A549 (cell line): ENCODE measurements at regions not wholly inside any gene's neighbourhood (a gene's known extent, or its start where the extent isn't known, plus 50 kb on each side); places are given as distances from the start of the nearest gene placed in this dataset.

Source experiments
- ATAC-seq, 2 experiments: fragments of 200-7000 bp in 1 of 2; fragments of >200 bp in 1 of 2; cut with Nextera tagmentation in 1 of 2; cut with Tn5 transposase in 1 of 2; 3 replicates each; pipeline versions ENCODE4 v1.8.0 to v1.9.1; 2018 to 2020; ENCODE audit warnings: mild to moderate bottlenecking in 1 of 2, moderate library complexity in 1 of 2
- CTCF ChIA-PET: fragments of 300-600 bp; sonication (Branson Sonifier 250); formaldehyde crosslinking; extraction: SDS; loops from one replicate; lab custom pipeline; 2021; ENCODE audit warnings: antibody characterized with exemption, inconsistent platforms; lab: Yijun Ruan, JAX
- POLR2A ChIA-PET: fragments of 350-600 bp; formaldehyde crosslinking; extraction: SDS; loops from one replicate; lab custom pipeline; 2021; ENCODE audit warnings: antibody characterized with exemption, inconsistent platforms; lab: Yijun Ruan, JAX
- DNase-seq, 2 experiments: peaks; one replicate each; pipeline versions ENCODE4 v3.0.0 to v3.0.0-alpha.2; 2011 to 2016; ENCODE audit warnings: low read depth in 1 of 2, low spot score in 1 of 2
- FAIRE-seq: peaks from 2 replicates; lab custom pipeline; 2011; peaks lifted over from hg19 to GRCh38; lab: Jason Lieb, UNC
- H3K27ac ChIP-seq, 2 experiments: fragments of >200 bp; sonication (Bioruptor Twin); formaldehyde crosslinking; 3 replicates each; pipeline ENCODE4 v1.5.1; 2016 to 2017
- H3K4me1 ChIP-seq: fragments of >200 bp; sonication (Bioruptor Twin); formaldehyde crosslinking; 3 replicates; pipeline ENCODE4 v1.6.1; 2016
- H3K4me2 ChIP-seq: fragments of >200 bp; sonication (Bioruptor Twin); formaldehyde crosslinking; 3 replicates; pipeline ENCODE4 v1.6.1; 2016
- H3K4me3 ChIP-seq: fragments of >200 bp; sonication (Bioruptor Twin); formaldehyde crosslinking; 3 replicates; pipeline ENCODE4 v1.5.1; 2016
- H3K9me3 ChIP-seq: fragments of >200 bp; sonication (Bioruptor Twin); formaldehyde crosslinking; 3 replicates; pipeline ENCODE4 v1.6.1; 2016
- CEBPB ChIP-seq, 2 experiments: fragments of >200 bp in 1 of 2; sonication (Bioruptor Twin) in 1 of 2; formaldehyde crosslinking in 1 of 2; IDR thresholded peaks; 2 replicates each; pipeline ENCODE4 v1.6.1; 2012 to 2016
- CHD4 ChIP-seq: fragments of 200-600 bp; sonication (generic); IDR thresholded peaks from 2 replicates; pipeline ENCODE4 v1.6.1; 2016; ENCODE audit warnings: antibody characterized with exemption, mild to moderate bottlenecking, borderline replicate concordance
- EP300 ChIP-seq, 2 experiments: fragments of >200 bp; sonication (Bioruptor Twin); formaldehyde crosslinking; IDR thresholded peaks; 2 replicates in 1 of 2; 3 replicates in 1 of 2; pipeline ENCODE4 v1.6.1; 2016 to 2017
- ESRRA ChIP-seq: fragments of 150-350 bp; IDR thresholded peaks from 2 replicates; pipeline ENCODE4 v1.6.1; 2014; ENCODE audit warnings: mild to moderate bottlenecking, low read length, borderline replicate concordance
- FOSB ChIP-seq: fragments of 250-450 bp; sonication (Bioruptor Pico); IDR thresholded peaks from 2 replicates; pipeline ENCODE4 v1.5.0; 2020; ENCODE audit warnings: mild to moderate bottlenecking, moderate library complexity
- FOSL2 ChIP-seq, 2 experiments: fragments of 450-650 bp in 1 of 2; fragments of >200 bp in 1 of 2; sonication (Bioruptor Twin) in 1 of 2; formaldehyde crosslinking; IDR thresholded peaks; 2 replicates each; pipeline versions ENCODE4 v1.5.0 to v1.6.1; 2016 to 2020; ENCODE audit warnings: mild to moderate bottlenecking in 1 of 2, moderate library complexity in 1 of 2
- FOXS1 ChIP-seq: fragments of 250-450 bp; sonication (Bioruptor Pico); IDR thresholded peaks from 2 replicates; pipeline ENCODE4 v1.5.0; 2020; ENCODE audit warnings: mild to moderate bottlenecking, moderate library complexity
- HDAC2 ChIP-seq: fragments of 200-600 bp; sonication (generic); IDR thresholded peaks from 2 replicates; pipeline ENCODE4 v1.6.1; 2016
- JUNB ChIP-seq: fragments of >200 bp; sonication (Bioruptor Twin); formaldehyde crosslinking; IDR thresholded peaks from 2 replicates; pipeline ENCODE4 v1.6.1; 2016
- MAZ ChIP-seq: fragments of 150-350 bp; IDR thresholded peaks from 2 replicates; pipeline ENCODE4 v1.6.1; 2014; ENCODE audit warnings: antibody characterized with exemption, low read depth, low read length, borderline replicate concordance
- NFE2L2 ChIP-seq: fragments of 150-350 bp; conservative IDR thresholded peaks from 2 replicates; pipeline ENCODE4 v1.6.1; 2014; ENCODE audit warnings: low read length
- NR3C1 ChIP-seq: fragments of >200 bp; sonication (Bioruptor Twin); formaldehyde crosslinking; IDR thresholded peaks from 3 replicates; pipeline ENCODE4 v1.6.1; 2017
- PHF8 ChIP-seq: fragments of 200-600 bp; sonication (generic); IDR thresholded peaks from 2 replicates; pipeline ENCODE4 v1.6.1; 2016; ENCODE audit warnings: low read depth, mild to moderate bottlenecking, antibody characterized with exemption, moderate library complexity, borderline replicate concordance
- POLR2A ChIP-seq: IDR thresholded peaks from 2 replicates; pipeline ENCODE4 v1.6.1; 2012; ENCODE audit warnings: mild to moderate bottlenecking, low read length
- RCOR1 ChIP-seq: fragments of 150-350 bp; IDR thresholded peaks from 2 replicates; pipeline ENCODE4 v1.6.1; 2014; ENCODE audit warnings: antibody characterized with exemption, low read length, low read depth
- RNF2 ChIP-seq: fragments of 200-600 bp; sonication (generic); IDR thresholded peaks from 2 replicates; pipeline ENCODE4 v1.6.1; 2016; ENCODE audit warnings: low read depth, mild to moderate bottlenecking, antibody characterized with exemption, moderate library complexity, borderline replicate concordance
- TP53 ChIP-seq: fragments of 250-450 bp; sonication (Bioruptor Pico); IDR thresholded peaks from 2 replicates; pipeline ENCODE4 v1.5.0; 2021; ENCODE audit warnings: mild to moderate bottlenecking, moderate library complexity
- ZSCAN20 ChIP-seq: fragments of 250-450 bp; sonication (Bioruptor Pico); IDR thresholded peaks from 2 replicates; pipeline ENCODE4 v1.8.0; 2022; ENCODE audit warnings: mild to moderate bottlenecking, moderate library complexity
- WGBS: methylation state at CpG from one replicate; pipeline ENCODE4 v1.1.6; 2017; ENCODE audit errors: missing lambda C conversion rate; 5-methylcytosine and 5-hydroxymethylcytosine counted together
- TF ChIP-seq, protein P1 (sequence below): fragments of >200 bp; sonication (Bioruptor Twin); formaldehyde crosslinking; IDR thresholded peaks from 2 replicates; pipeline ENCODE4 v1.6.1; 2016
- TF ChIP-seq, protein P2 (sequence below): fragments of 450-650 bp; IDR thresholded peaks from 2 replicates; pipeline ENCODE4 v1.6.1; 2014; ENCODE audit warnings: antibody characterized with exemption
- TF ChIP-seq, protein P3 (sequence below): fragments of 200-600 bp; sonication (generic); IDR thresholded peaks from 2 replicates; pipeline ENCODE4 v1.6.1; 2016; ENCODE audit warnings: antibody characterized with exemption, mild to moderate bottlenecking, moderate library complexity

DNA sequence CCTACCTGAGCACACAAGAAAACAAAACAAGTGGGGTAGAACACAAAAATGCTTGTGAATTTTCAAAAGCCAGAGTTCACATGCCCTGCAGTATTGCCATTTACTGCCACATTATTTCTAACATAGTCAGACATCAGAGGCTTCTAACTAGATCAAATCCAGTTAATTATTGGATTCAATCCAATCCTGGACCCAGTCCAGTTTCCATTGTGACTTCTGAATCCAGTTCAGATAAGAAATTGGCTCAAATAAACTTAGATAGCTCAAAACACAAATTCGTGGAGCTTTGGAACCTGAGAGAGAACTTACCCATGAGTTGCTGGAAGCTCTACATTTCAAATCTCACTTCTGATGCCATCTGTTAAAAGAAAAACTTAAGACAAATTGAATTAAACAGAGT, 85.2 kb upstream of the ANKEF1 start (continued):
- TF ChIP-seq, protein P1, sequence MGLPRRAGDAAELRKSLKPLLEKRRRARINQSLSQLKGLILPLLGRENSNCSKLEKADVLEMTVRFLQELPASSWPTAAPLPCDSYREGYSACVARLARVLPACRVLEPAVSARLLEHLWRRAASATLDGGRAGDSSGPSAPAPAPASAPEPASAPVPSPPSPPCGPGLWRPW: no peak
- TF ChIP-seq PHF8 (no peak), TP53 (CRISPR knock-in tag) (no peak), MAZ (no peak), RNF2 (no peak), POLR2A (no peak), NR3C1 (no peak)

DNA sequence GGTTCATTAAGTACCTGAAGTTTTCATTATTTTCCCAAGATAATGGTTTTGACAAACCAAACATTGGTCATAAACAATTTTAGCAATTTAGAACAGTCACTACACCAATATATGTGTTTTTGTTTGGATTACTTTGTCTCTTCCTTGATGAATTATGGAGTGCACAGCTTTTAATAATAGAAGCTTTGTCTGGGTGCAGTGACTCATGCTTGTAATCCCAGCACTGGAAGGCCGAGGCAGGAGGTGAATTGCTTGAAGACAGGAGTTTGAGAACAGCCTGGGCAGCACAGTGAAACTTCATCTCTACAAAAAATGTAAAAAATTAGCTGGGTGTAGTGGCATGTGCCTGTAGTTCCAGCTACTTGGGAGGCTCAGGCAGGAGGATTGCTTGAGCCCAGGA, 89.4 kb upstream of the ANKEF1 start:
- no peak overlapping the region for H3K4me2 ChIP-seq
- DNase-seq: peak in 1 of 2 experiments; percentile 21
- WGBS: 20% methylated on average over 1 of the region's 1 CpG
- ChIA-PET POLR2A (no interaction called here), CTCF (interaction anchor here (1.3 to 2.1 kb wide), 3 partner anchors 9 to 328 kb away, joined by 4 to 9 read pairs (median 8); no protein-coding TSS in a partner anchor)
- peaks cover 9% of the 10 kb centered on the region; the same call in 1 of the 3 replicates for H3K4me1 ChIP-seq
- no peaks in the 10 kb centered on the region for H3K9me3 ChIP-seq
- peak in 1 of 2 experiments; percentile 47; a peak in 2 of 6 replicates for ATAC-seq
- no peak overlapping the region for H3K27ac ChIP-seq
- FAIRE-seq: no peak
- no peak overlapping the region for H3K4me3 ChIP-seq
- no peak for TF ChIP-seq ZSCAN20 (CRISPR knock-in tag)
- TF ChIP-seq JUNB: no peak
- TF ChIP-seq FOSB (CRISPR knock-in tag): no peak
- TF ChIP-seq EP300 (IDR thresholded peaks at IDR 0.05): no peak
- TF ChIP-seq, protein P1: no peak
- no peak for TF ChIP-seq HDAC2
- TF ChIP-seq, protein P2, sequence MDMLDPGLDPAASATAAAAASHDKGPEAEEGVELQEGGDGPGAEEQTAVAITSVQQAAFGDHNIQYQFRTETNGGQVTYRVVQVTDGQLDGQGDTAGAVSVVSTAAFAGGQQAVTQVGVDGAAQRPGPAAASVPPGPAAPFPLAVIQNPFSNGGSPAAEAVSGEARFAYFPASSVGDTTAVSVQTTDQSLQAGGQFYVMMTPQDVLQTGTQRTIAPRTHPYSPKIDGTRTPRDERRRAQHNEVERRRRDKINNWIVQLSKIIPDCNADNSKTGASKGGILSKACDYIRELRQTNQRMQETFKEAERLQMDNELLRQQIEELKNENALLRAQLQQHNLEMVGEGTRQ: no peak
- no peak for TF ChIP-seq CHD4
- TF ChIP-seq RCOR1: no peak
- no peak for TF ChIP-seq NFE2L2
- TF ChIP-seq FOSL2 (IDR thresholded peaks at IDR 0.05): no peak
- TF ChIP-seq FOSL2 (CRISPR knock-in tag; IDR thresholded peaks at IDR 0.05): no peak
- TF ChIP-seq FOXS1 (CRISPR knock-in tag): no peak
- TF ChIP-seq, protein P3, sequence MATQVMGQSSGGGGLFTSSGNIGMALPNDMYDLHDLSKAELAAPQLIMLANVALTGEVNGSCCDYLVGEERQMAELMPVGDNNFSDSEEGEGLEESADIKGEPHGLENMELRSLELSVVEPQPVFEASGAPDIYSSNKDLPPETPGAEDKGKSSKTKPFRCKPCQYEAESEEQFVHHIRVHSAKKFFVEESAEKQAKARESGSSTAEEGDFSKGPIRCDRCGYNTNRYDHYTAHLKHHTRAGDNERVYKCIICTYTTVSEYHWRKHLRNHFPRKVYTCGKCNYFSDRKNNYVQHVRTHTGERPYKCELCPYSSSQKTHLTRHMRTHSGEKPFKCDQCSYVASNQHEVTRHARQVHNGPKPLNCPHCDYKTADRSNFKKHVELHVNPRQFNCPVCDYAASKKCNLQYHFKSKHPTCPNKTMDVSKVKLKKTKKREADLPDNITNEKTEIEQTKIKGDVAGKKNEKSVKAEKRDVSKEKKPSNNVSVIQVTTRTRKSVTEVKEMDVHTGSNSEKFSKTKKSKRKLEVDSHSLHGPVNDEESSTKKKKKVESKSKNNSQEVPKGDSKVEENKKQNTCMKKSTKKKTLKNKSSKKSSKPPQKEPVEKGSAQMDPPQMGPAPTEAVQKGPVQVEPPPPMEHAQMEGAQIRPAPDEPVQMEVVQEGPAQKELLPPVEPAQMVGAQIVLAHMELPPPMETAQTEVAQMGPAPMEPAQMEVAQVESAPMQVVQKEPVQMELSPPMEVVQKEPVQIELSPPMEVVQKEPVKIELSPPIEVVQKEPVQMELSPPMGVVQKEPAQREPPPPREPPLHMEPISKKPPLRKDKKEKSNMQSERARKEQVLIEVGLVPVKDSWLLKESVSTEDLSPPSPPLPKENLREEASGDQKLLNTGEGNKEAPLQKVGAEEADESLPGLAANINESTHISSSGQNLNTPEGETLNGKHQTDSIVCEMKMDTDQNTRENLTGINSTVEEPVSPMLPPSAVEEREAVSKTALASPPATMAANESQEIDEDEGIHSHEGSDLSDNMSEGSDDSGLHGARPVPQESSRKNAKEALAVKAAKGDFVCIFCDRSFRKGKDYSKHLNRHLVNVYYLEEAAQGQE: no peak

DNA sequence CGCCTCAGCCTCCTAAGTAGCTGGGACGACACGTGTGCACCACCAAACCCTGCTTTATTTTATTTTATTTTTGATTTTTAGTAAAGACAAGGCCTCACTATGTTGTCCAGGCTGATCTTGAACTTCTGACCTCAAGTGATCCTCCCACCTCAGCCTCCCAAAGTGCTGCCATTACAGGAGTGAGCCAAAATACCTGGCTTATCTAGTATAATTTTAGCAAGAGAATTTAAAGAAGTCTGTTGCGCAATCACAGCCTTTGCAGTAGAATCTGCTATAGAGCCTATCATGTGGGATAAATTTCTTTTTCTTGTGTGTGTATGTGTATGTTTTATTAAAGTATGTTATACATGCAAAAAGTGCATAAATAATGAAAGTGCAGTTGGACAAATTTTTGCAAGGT, 92.1 kb upstream of the ANKEF1 start:
- H3K4me3 ChIP-seq: no peak overlapping the region
- no peak for DNase-seq
- ATAC-seq: no peak
- TF ChIP-seq CEBPB (IDR thresholded peaks at IDR 0.05) (peak; percentile 91 to 95; a peak in 3 of 4 replicates), TP53 (CRISPR knock-in tag) (no peak), ESRRA (no peak)
- TF ChIP-seq, all 56 proteins: peak for 1
- WGBS: 46% methylated on average over 4 of the region's 4 CpGs
- ChIA-PET CTCF (no interaction called here), POLR2A (no interaction called here)
- no peak for FAIRE-seq
- no peak overlapping the region for H3K27ac ChIP-seq
- H3K9me3 ChIP-seq: no peaks in the 10 kb centered on the region
- no peak overlapping the region for H3K4me2 ChIP-seq
- peaks cover 9% of the 10 kb centered on the region; the same call in 1 of the 3 replicates for H3K4me1 ChIP-seq
